ENCODE measurements at regions not wholly inside any gene's neighbourhood (a gene's known extent, or its start where the extent isn't known, plus 50 kb on each side); places are given as distances from the start of the nearest gene placed in this dataset.

DNA sequence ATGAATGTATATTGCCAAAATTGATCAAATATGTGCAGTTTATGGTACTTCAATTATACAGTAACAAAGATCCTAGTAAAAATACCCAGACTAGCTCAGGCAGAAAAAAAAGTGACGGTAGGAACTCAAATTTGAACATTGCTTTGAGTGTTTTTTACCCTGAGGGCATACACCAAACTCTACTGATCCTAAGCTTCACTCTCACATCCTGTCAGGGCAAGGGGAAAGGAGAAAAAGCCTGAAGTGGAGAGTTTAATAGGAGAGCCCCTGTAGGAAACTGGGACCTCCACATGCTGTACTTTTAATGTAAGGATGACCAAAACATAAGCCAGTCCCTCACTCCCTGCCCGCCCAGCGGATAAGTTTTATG, 59.8 kb upstream of the GNG12 start:
- Histone ChIP-seq H3K4me3 (ENCODE audit: low read depth, low read length) (no peak overlapping the region), H3K27me3 (ENCODE audit: control insufficient read depth, insufficient read depth, low read length) (no peaks in the 10 kb centered on the region), H3K27ac (no peak overlapping the region), H2AFZ (no peak overlapping the region), H3K9ac (no peak overlapping the region), H3K9me3 (ENCODE audit: control insufficient read depth, low read length) (no peaks in the 10 kb centered on the region), H3K79me2 (no peaks in the 10 kb centered on the region), H3K36me3 (ENCODE audit: control insufficient read depth, insufficient read depth, low read length) (no peaks in the 10 kb centered on the region), H3K4me2 (ENCODE audit: low read length) (no peak overlapping the region), H3K4me1 (no peaks in the 10 kb centered on the region)
- TF ChIP-seq, protein P1, sequence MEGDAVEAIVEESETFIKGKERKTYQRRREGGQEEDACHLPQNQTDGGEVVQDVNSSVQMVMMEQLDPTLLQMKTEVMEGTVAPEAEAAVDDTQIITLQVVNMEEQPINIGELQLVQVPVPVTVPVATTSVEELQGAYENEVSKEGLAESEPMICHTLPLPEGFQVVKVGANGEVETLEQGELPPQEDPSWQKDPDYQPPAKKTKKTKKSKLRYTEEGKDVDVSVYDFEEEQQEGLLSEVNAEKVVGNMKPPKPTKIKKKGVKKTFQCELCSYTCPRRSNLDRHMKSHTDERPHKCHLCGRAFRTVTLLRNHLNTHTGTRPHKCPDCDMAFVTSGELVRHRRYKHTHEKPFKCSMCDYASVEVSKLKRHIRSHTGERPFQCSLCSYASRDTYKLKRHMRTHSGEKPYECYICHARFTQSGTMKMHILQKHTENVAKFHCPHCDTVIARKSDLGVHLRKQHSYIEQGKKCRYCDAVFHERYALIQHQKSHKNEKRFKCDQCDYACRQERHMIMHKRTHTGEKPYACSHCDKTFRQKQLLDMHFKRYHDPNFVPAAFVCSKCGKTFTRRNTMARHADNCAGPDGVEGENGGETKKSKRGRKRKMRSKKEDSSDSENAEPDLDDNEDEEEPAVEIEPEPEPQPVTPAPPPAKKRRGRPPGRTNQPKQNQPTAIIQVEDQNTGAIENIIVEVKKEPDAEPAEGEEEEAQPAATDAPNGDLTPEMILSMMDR (IDR thresholded peaks at IDR 0.05), result no peak

DNA sequence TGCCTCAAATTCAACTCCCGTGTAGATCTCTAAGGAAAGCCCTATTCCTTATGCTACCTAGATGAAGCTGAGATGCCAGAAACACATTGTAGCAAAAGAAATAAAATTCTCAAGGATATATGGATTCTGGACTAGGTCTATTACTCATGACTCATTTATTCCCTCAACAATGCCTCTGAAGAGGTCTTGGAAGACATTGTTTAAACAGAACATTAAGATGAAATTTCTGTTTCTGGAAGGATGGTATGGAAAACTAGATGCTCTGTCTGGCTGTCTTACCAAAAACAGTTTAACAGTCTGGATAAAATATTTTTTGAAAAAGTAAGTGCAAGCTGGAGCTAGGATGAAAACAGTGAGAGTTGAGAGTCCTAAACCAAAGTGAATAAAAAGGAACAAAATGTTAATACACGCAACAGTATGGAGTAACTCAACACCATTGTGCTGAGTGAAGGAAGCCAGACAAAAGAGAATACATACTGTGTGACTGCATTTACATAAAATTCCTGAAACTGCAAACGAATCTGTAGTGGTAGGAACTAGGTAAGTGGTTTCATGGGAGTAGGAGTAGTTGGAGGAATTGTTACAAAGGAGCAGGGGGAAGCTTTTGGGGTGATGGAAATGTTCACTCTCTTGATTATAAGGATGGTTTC, 59.3 kb upstream of the GNG12 start:
- Histone ChIP-seq H2AFZ (no peak overlapping the region), H3K4me1 (no peaks in the 10 kb centered on the region), H3K4me2 (ENCODE audit: low read length) (no peak overlapping the region), H3K27ac (no peak overlapping the region), H3K79me2 (no peaks in the 10 kb centered on the region), H3K27me3 (ENCODE audit: control insufficient read depth, insufficient read depth, low read length) (no peaks in the 10 kb centered on the region), H3K36me3 (ENCODE audit: control insufficient read depth, insufficient read depth, low read length) (no peaks in the 10 kb centered on the region), H3K9me3 (ENCODE audit: control insufficient read depth, low read length) (no peaks in the 10 kb centered on the region), H3K9ac (no peak overlapping the region), H3K4me3 (ENCODE audit: low read depth, low read length) (no peak overlapping the region)
- TF ChIP-seq, protein P1 (IDR thresholded peaks at IDR 0.05), result no peak

DNA sequence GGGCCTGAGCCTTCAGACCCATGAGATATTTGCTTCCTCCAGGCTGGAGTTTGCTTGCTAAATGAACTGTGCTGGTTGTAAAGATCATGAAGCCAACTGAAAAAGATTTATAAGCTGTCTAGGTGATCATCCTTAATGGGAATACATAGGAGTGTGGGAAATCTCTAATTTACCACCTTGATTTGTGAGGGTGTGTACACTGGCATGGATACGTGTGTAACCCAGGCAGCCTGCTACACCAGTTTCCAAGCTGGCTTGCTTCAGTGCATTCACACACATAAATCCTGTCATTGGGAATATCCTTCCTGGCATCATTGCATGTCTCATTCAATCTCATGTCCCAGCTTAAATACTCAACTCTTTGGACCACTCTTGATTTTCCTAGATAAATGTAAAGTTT, 57.6 kb upstream of the GNG12 start:
- Histone ChIP-seq H3K9ac (no peak overlapping the region), H3K79me2 (no peaks in the 10 kb centered on the region), H3K4me3 (ENCODE audit: low read depth, low read length) (no peak overlapping the region), H3K27ac (no peak overlapping the region), H3K27me3 (ENCODE audit: control insufficient read depth, insufficient read depth, low read length) (no peaks in the 10 kb centered on the region), H3K4me1 (no peaks in the 10 kb centered on the region), H2AFZ (no peak overlapping the region), H3K9me3 (ENCODE audit: control insufficient read depth, low read length) (no peaks in the 10 kb centered on the region), H3K4me2 (ENCODE audit: low read length) (no peak overlapping the region), H3K36me3 (ENCODE audit: control insufficient read depth, insufficient read depth, low read length) (no peaks in the 10 kb centered on the region)
- TF ChIP-seq, protein P1 (IDR thresholded peaks at IDR 0.05), result no peak

DNA sequence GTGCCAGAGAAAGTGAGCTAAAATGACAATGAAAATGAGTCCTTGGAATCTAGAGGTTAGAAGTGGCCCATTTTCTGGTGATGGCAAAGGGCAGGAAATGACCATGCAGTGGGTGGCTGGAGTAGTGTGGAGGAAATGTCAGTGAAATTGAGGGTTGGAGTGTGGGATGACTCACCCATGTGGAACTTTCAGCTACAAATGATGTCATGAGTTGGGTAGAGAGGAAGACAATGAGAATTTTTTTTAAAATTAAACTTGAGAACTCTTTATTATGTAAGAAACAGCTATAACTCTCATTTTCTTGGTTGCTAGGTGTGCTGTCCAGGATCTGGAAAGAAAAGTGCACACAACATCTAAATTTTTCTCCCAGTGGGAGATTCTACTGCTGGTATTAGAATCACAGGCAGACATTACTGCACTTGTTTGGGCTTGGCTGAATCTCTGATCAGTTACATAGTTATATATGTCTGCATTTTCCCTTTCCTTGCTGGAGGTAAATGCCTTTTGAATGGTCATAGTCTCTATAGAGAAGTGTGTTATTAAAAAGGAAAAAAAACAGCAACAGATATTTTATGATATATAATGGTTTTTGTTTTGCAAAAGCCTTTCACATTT, 56.8 kb upstream of the GNG12 start:
- Histone ChIP-seq H3K4me3 (ENCODE audit: low read depth, low read length) (no peak overlapping the region), H3K27ac (no peak overlapping the region), H3K79me2 (no peaks in the 10 kb centered on the region), H2AFZ (no peak overlapping the region), H3K4me1 (no peaks in the 10 kb centered on the region), H3K9me3 (ENCODE audit: control insufficient read depth, low read length) (no peaks in the 10 kb centered on the region), H3K36me3 (ENCODE audit: control insufficient read depth, insufficient read depth, low read length) (no peaks in the 10 kb centered on the region), H3K9ac (no peak overlapping the region), H3K27me3 (ENCODE audit: control insufficient read depth, insufficient read depth, low read length) (no peaks in the 10 kb centered on the region), H3K4me2 (ENCODE audit: low read length) (no peak overlapping the region)
- TF ChIP-seq, protein P1 (IDR thresholded peaks at IDR 0.05), result no peak

DNA sequence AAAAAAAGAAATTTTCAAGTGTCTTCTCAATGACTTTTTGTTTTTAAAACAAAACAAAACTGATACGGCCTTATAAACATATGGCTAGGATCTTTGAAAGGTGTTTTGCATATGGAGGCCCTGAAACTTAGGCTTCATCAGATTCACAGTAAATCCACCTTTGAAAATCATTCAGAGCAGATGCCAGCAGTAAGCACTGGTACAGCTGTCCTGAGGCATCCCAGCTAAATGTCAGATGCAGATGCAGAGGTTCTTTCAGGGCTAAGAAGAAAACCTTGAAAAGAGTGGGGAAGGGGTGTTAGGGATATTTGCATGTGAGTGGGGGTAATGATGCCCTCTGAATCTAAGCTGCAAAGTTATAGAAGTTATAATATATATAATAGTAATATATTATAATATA, 56.2 kb upstream of the GNG12 start:
- TF ChIP-seq, protein P1 (IDR thresholded peaks at IDR 0.05), result no peak
- Histone ChIP-seq H3K27me3 (ENCODE audit: control insufficient read depth, insufficient read depth, low read length) (no peaks in the 10 kb centered on the region), H2AFZ (no peak overlapping the region), H3K4me2 (ENCODE audit: low read length) (no peak overlapping the region), H3K4me3 (ENCODE audit: low read depth, low read length) (no peak overlapping the region), H3K79me2 (no peaks in the 10 kb centered on the region), H3K4me1 (no peaks in the 10 kb centered on the region), H3K27ac (no peak overlapping the region), H3K9me3 (ENCODE audit: control insufficient read depth, low read length) (no peaks in the 10 kb centered on the region), H3K36me3 (ENCODE audit: control insufficient read depth, insufficient read depth, low read length) (no peaks in the 10 kb centered on the region), H3K9ac (no peak overlapping the region)

Measured in parathyroid adenoma (tissue), 2 donors.